ENCODE measurements at regions not wholly inside any gene's neighbourhood (a gene's known extent, or its start where the extent isn't known, plus 50 kb on each side); places are given as distances from the start of the nearest gene placed in this dataset.

GRCh38 chr5:165130656-165131055 lies 1625.2 kb downstream of the MAT2B start (continued):
- no peak for TF ChIP-seq ZBTB33 (IDR thresholded peaks at IDR 0.05)
- TF ChIP-seq, protein P1, sequence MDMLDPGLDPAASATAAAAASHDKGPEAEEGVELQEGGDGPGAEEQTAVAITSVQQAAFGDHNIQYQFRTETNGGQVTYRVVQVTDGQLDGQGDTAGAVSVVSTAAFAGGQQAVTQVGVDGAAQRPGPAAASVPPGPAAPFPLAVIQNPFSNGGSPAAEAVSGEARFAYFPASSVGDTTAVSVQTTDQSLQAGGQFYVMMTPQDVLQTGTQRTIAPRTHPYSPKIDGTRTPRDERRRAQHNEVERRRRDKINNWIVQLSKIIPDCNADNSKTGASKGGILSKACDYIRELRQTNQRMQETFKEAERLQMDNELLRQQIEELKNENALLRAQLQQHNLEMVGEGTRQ (IDR thresholded peaks at IDR 0.05; ENCODE audit: borderline replicate concordance, low read depth, low read length) = no peak
- TF ChIP-seq, protein P2, sequence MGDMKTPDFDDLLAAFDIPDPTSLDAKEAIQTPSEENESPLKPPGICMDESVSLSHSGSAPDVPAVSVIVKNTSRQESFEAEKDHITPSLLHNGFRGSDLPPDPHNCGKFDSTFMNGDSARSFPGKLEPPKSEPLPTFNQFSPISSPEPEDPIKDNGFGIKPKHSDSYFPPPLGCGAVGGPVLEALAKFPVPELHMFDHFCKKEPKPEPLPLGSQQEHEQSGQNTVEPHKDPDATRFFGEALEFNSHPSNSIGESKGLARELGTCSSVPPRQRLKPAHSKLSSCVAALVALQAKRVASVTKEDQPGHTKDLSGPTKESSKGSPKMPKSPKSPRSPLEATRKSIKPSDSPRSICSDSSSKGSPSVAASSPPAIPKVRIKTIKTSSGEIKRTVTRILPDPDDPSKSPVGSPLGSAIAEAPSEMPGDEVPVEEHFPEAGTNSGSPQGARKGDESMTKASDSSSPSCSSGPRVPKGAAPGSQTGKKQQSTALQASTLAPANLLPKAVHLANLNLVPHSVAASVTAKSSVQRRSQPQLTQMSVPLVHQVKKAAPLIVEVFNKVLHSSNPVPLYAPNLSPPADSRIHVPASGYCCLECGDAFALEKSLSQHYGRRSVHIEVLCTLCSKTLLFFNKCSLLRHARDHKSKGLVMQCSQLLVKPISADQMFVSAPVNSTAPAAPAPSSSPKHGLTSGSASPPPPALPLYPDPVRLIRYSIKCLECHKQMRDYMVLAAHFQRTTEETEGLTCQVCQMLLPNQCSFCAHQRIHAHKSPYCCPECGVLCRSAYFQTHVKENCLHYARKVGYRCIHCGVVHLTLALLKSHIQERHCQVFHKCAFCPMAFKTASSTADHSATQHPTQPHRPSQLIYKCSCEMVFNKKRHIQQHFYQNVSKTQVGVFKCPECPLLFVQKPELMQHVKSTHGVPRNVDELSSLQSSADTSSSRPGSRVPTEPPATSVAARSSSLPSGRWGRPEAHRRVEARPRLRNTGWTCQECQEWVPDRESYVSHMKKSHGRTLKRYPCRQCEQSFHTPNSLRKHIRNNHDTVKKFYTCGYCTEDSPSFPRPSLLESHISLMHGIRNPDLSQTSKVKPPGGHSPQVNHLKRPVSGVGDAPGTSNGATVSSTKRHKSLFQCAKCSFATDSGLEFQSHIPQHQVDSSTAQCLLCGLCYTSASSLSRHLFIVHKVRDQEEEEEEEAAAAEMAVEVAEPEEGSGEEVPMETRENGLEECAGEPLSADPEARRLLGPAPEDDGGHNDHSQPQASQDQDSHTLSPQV (IDR thresholded peaks at IDR 0.05) = no peak
- TF ChIP-seq, protein P3, sequence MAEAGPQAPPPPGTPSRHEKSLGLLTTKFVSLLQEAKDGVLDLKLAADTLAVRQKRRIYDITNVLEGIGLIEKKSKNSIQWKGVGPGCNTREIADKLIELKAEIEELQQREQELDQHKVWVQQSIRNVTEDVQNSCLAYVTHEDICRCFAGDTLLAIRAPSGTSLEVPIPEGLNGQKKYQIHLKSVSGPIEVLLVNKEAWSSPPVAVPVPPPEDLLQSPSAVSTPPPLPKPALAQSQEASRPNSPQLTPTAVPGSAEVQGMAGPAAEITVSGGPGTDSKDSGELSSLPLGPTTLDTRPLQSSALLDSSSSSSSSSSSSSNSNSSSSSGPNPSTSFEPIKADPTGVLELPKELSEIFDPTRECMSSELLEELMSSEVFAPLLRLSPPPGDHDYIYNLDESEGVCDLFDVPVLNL (IDR thresholded peaks at IDR 0.05; ENCODE audit: low read depth, low read length) = no peak
- TF ChIP-seq ZSCAN29 (IDR thresholded peaks at IDR 0.05) = no peak
- no peak for TF ChIP-seq JUNB (IDR thresholded peaks at IDR 0.05)
- no peak for TF ChIP-seq STAT3 (IDR thresholded peaks at IDR 0.05; ENCODE audit: low read depth, low read length)
- no peak for TF ChIP-seq ZNF687 (IDR thresholded peaks at IDR 0.05)
- no peak for TF ChIP-seq RCOR1 (conservative IDR thresholded peaks at IDR 0.05; ENCODE audit: low read depth, low read length)
- no peak for TF ChIP-seq SREBF2 (IDR thresholded peaks at IDR 0.05; ENCODE audit: low read length)
- no peak for TF ChIP-seq ZNF24 (IDR thresholded peaks at IDR 0.05)
- no peak for TF ChIP-seq ZNF384 (IDR thresholded peaks at IDR 0.05; ENCODE audit: borderline replicate concordance, low read depth, low read length)

All from GM12878 (cell line).